ENCODE measurements at regions not wholly inside any gene's neighbourhood (a gene's known extent, or its start where the extent isn't known, plus 50 kb on each side); places are given as distances from the start of the nearest gene placed in this dataset.
"Not testable (repeated sequence)": the region's sequence is repeated elsewhere in the genome, so short reads cannot be mapped to it uniquely, and the experiment has no call there.

- in situ Hi-C loops (cut with MboI; ENCODE audit: low pct_unique_long_range_greater_than_20kb, low sequenced_read_pairs, unreplicated experiment) = no loop called here
- DNase-seq (ENCODE audit: low spot score) = no peak
- TF ChIP-seq, protein P1, sequence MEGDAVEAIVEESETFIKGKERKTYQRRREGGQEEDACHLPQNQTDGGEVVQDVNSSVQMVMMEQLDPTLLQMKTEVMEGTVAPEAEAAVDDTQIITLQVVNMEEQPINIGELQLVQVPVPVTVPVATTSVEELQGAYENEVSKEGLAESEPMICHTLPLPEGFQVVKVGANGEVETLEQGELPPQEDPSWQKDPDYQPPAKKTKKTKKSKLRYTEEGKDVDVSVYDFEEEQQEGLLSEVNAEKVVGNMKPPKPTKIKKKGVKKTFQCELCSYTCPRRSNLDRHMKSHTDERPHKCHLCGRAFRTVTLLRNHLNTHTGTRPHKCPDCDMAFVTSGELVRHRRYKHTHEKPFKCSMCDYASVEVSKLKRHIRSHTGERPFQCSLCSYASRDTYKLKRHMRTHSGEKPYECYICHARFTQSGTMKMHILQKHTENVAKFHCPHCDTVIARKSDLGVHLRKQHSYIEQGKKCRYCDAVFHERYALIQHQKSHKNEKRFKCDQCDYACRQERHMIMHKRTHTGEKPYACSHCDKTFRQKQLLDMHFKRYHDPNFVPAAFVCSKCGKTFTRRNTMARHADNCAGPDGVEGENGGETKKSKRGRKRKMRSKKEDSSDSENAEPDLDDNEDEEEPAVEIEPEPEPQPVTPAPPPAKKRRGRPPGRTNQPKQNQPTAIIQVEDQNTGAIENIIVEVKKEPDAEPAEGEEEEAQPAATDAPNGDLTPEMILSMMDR (IDR thresholded peaks at IDR 0.05; ENCODE audit: extremely low read depth, insufficient read depth, missing control alignments) = no peak
Observed at GRCh38 chr6:80603679-80604078, 497.2 kb downstream of the BCKDHB start.

DNA sequence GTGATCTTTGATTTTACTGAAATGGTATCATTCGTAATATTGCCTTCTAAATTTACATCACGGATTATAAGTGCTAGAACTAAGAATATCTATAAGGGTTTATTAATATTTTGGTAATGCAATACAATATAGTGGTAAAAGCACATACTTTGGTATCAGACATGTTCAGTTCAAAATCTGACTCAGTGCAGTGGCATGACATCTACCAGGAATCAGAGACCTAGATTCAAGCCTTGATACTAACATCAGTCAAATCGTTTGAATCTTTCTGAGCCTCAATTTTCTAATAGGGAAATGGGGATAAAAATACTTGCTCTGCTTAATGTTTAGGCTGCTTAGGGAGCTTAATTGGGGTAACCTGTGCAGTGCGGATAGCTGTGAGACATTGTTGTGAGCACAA lies 488.0 kb downstream of the BCKDHB start:
- no peak for DNase-seq (ENCODE audit: low spot score)
- in situ Hi-C loops (cut with MboI; ENCODE audit: low pct_unique_long_range_greater_than_20kb, low sequenced_read_pairs, unreplicated experiment) = no loop called here
- TF ChIP-seq, protein P1 (IDR thresholded peaks at IDR 0.05; ENCODE audit: extremely low read depth, insufficient read depth, missing control alignments) = no peak

DNA sequence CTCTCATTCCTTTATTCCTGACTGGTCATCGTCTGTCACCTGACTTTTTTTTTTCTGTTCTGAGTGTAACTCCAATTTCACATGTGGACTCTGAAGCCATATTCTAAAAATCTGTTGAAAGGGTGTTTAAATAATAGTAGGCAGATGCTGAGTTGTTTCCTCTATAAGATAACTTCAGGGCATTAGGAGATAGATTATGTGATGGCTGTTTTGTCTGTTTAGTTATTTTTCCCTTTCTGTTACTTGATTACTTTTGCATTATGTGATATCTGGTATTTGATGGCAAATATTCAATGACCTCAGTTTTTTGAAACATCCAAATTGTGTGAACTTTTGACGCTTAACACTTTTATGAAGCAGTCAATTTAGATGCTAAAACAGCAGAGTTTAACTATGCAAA lies 486.0 kb downstream of the BCKDHB start:
- in situ Hi-C loops (cut with MboI; ENCODE audit: low pct_unique_long_range_greater_than_20kb, low sequenced_read_pairs, unreplicated experiment) = no loop called here
- TF ChIP-seq, protein P1 (IDR thresholded peaks at IDR 0.05; ENCODE audit: extremely low read depth, insufficient read depth, missing control alignments) = no peak
- no peak for DNase-seq (ENCODE audit: low spot score)

DNA sequence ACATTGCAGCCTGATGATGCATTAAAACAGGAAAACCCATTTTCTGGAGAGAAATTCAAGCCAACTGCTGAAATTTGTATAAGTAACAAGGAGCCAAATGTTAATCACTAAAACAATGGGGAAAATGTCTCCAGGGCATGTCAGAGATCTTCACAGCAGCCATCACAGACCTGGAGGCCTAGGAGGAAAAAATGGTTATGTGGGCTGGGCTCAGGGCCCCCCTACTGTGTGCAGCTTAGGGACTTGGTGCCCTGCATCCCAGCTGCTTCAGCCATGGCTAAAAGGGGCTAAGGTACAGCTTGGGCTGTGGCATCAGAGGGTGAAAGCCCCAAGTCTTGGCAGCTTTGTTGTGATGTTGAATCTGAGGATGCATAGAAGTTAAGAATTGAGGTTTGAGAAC lies 479.8 kb downstream of the BCKDHB start:
- TF ChIP-seq, protein P1 (IDR thresholded peaks at IDR 0.05; ENCODE audit: extremely low read depth, insufficient read depth, missing control alignments) = no peak
- DNase-seq (ENCODE audit: low spot score) = no peak
- in situ Hi-C loops (cut with MboI; ENCODE audit: low pct_unique_long_range_greater_than_20kb, low sequenced_read_pairs, unreplicated experiment) = no loop called here

DNA sequence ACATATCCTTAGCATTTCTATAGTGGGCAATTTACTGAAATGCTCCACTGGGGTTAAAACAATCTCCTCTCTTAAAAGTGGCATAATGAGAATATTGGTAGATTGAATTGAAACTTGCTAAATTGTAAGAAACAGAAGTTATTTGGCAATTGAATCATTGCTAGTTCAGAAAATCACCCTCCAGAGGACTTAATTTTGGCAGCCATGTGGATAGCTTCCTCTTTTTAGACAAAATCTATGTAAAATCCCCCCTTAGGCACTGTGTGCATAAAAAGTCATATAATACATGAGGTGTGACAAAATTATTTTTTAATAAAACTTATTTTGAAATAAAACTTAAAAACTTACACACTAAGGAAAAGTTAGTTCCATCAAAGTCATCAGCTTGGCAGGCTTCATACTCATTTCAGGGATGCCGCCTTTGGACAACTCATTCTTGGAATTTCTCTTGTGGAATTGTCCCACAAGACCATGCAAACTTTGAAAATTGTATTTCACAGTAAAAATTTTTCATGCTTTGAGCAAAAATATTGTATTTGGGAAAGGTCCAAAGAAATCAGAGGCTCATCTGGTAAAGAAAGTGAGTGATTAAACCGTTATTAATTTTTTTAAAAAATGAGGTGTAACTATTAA lies 473.0 kb downstream of the BCKDHB start:
- TF ChIP-seq, protein P1 (IDR thresholded peaks at IDR 0.05; ENCODE audit: extremely low read depth, insufficient read depth, missing control alignments) = no peak
- in situ Hi-C loops (cut with MboI; ENCODE audit: low pct_unique_long_range_greater_than_20kb, low sequenced_read_pairs, unreplicated experiment) = no loop called here
- no peak for DNase-seq (ENCODE audit: low spot score)

- in situ Hi-C loops (cut with MboI; ENCODE audit: low pct_unique_long_range_greater_than_20kb, low sequenced_read_pairs, unreplicated experiment) = not testable (repeated sequence)
Observed at GRCh38 chr6:80573320-80573719, 466.8 kb downstream of the BCKDHB start.

DNA sequence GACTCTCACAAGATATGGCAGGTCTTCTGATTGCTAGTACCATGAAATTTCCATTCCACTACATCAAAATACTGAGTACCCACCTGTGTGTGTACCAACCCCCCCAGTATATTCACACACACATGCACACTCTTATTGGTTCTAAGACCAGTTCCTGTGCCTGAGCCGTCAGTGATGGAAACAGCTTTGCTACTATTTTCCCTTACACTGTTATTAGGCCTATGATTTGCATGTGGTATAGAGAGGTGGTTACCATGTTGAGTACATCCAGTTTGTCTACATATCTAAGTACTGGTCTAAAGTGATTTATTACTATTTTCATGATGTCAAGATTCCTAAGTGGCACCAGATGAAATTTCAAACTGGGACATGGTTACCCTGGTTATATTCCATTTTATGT lies 459.9 kb downstream of the BCKDHB start:
- DNase-seq (ENCODE audit: low spot score) = no peak
- in situ Hi-C loops (cut with MboI; ENCODE audit: low pct_unique_long_range_greater_than_20kb, low sequenced_read_pairs, unreplicated experiment) = no loop called here
- TF ChIP-seq, protein P1 (IDR thresholded peaks at IDR 0.05; ENCODE audit: extremely low read depth, insufficient read depth, missing control alignments) = no peak

More at GRCh38 chr6:80573320-80573719, 466.8 kb downstream of the BCKDHB start:
- not testable (repeated sequence) for DNase-seq (ENCODE audit: low spot score)

Data from GM13977 (cell line).